Liver (tissue), 8 donors: ENCODE measurements at regions not wholly inside any gene's neighbourhood (a gene's known extent, or its start where the extent isn't known, plus 50 kb on each side); places are given as distances from the start of the nearest gene placed in this dataset.

Experiments used
- DNase-seq: peaks from one replicate; pipeline ENCODE4 v3.0.0-alpha.2; 2017; ENCODE audit warnings: low spot score
- H3K27ac ChIP-seq, 2 donors: one replicate each; pipeline ENCODE4 v1.7.0; 2013; ENCODE audit warnings: inconsistent platforms in 2 of 2, low read length in 2 of 2, control low read depth in 1 of 2, low read depth in 1 of 2, mild to moderate bottlenecking in 1 of 2
- H3K27me3 ChIP-seq, 4 donors: one replicate each; pipeline versions ENCODE4 v1.6.1 to v1.7.0; 2013; ENCODE audit warnings: low read length in 3 of 4, inconsistent platforms in 1 of 4, mild to moderate bottlenecking in 1 of 4, moderate library complexity in 1 of 4; ENCODE audit not compliant: control insufficient read depth in 4 of 4, insufficient read depth in 4 of 4
- H3K36me3 ChIP-seq, 4 donors: one replicate each; pipeline versions ENCODE4 v1.6.1 to v1.7.0; 2013; ENCODE audit warnings: low read length in 3 of 4, mild to moderate bottlenecking in 3 of 4, low read depth in 1 of 4, moderate library complexity in 1 of 4; ENCODE audit not compliant: control insufficient read depth in 4 of 4, insufficient read depth in 3 of 4
- H3K4me1 ChIP-seq, 4 donors: one replicate each; pipeline versions ENCODE4 v1.6.1 to v1.7.0; 2013; ENCODE audit warnings: low read length in 3 of 4, mild to moderate bottlenecking in 3 of 4, moderate library complexity in 1 of 4; ENCODE audit not compliant: control insufficient read depth in 4 of 4, insufficient read depth in 4 of 4
- H3K4me3 ChIP-seq, 3 donors: one replicate each; pipeline versions ENCODE4 v1.6.1 to v1.7.0; 2013; ENCODE audit warnings: low read length in 3 of 3, control low read depth in 1 of 3, low read depth in 1 of 3, mild to moderate bottlenecking in 1 of 3
- H3K9ac ChIP-seq, 2 donors: one replicate each; pipeline ENCODE4 v1.7.0; 2013; ENCODE audit warnings: low read length in 2 of 2, mild to moderate bottlenecking in 2 of 2, moderate library complexity in 2 of 2, control low read depth in 1 of 2, low read depth in 1 of 2
- H3K9me3 ChIP-seq, 4 donors: one replicate each; pipeline versions ENCODE4 v1.6.1 to v1.7.0; 2013; ENCODE audit warnings: low read length in 3 of 4; ENCODE audit not compliant: control insufficient read depth in 4 of 4
- ATF3 ChIP-seq: IDR thresholded peaks from 2 replicates; pipeline ENCODE4 v1.6.1; 2016; ENCODE audit warnings: antibody characterized with exemption
- CTCF ChIP-seq: fragments of 150-350 bp; IDR thresholded peaks from 2 replicates; pipeline ENCODE4 v1.5.1; 2017; ENCODE audit warnings: improper control_type of control experiment, low read depth, low read length; ENCODE audit not compliant: missing input control
- EGR1 ChIP-seq, 2 donors: IDR thresholded peaks; 2 replicates each; pipeline ENCODE4 v1.6.1; 2016 to 2018; ENCODE audit warnings: antibody characterized with exemption in 2 of 2, low read depth in 2 of 2
- FOXA1 ChIP-seq: IDR thresholded peaks from 2 replicates; pipeline ENCODE4 v1.6.1; 2016; ENCODE audit warnings: antibody characterized with exemption
- FOXA2 ChIP-seq: IDR thresholded peaks from 2 replicates; pipeline ENCODE4 v1.6.1; 2016; ENCODE audit warnings: antibody characterized with exemption
- GABPA ChIP-seq, 2 donors: IDR thresholded peaks in 1 of 2; conservative IDR thresholded peaks in 1 of 2; 2 replicates each; pipeline ENCODE4 v1.6.1; 2016; ENCODE audit warnings: antibody characterized with exemption in 2 of 2, mild to moderate bottlenecking in 1 of 2, moderate library complexity in 1 of 2
- HNF4A ChIP-seq, 2 donors: conservative IDR thresholded peaks; 2 replicates each; pipeline ENCODE4 v1.6.1; 2016; ENCODE audit warnings: antibody characterized with exemption in 2 of 2, mild to moderate bottlenecking in 2 of 2
- HNF4G ChIP-seq: IDR thresholded peaks from 2 replicates; pipeline ENCODE4 v1.6.1; 2016; ENCODE audit warnings: antibody characterized with exemption
- JUND ChIP-seq, 2 donors: IDR thresholded peaks; 2 replicates each; pipeline ENCODE4 v1.6.1; 2016; ENCODE audit warnings: antibody characterized with exemption in 2 of 2
- MAX ChIP-seq: IDR thresholded peaks from 2 replicates; pipeline ENCODE4 v1.6.1; 2016; ENCODE audit warnings: antibody characterized with exemption
- NR2F2 ChIP-seq: IDR thresholded peaks from 2 replicates; pipeline ENCODE4 v1.6.1; 2016; ENCODE audit warnings: antibody characterized with exemption
- RAD21 ChIP-seq, 2 donors: IDR thresholded peaks; 2 replicates each; pipeline ENCODE4 v1.6.1; 2016; ENCODE audit warnings: antibody characterized with exemption in 2 of 2, mild to moderate bottlenecking in 2 of 2
- REST ChIP-seq: IDR thresholded peaks from 2 replicates; pipeline ENCODE4 v1.6.1; 2016; ENCODE audit warnings: antibody characterized with exemption, mild to moderate bottlenecking
- RXRA ChIP-seq, 2 donors: IDR thresholded peaks; 2 replicates each; pipeline ENCODE4 v1.6.1; 2017 to 2018; ENCODE audit warnings: antibody characterized with exemption in 2 of 2, mild to moderate bottlenecking in 1 of 2
- SP1 ChIP-seq: IDR thresholded peaks from 2 replicates; pipeline ENCODE4 v1.6.1; 2018; ENCODE audit warnings: antibody characterized with exemption, mild to moderate bottlenecking
- TAF1 ChIP-seq: conservative IDR thresholded peaks from 2 replicates; pipeline ENCODE4 v1.6.1; 2016; ENCODE audit warnings: antibody characterized with exemption, mild to moderate bottlenecking
- YY1 ChIP-seq: IDR thresholded peaks from 2 replicates; pipeline ENCODE4 v1.6.1; 2016; ENCODE audit warnings: antibody characterized with exemption, mild to moderate bottlenecking
- ZBTB33 ChIP-seq: IDR thresholded peaks from 2 replicates; pipeline ENCODE4 v1.6.1; 2016; ENCODE audit warnings: antibody characterized with exemption
- WGBS: extraction: QIAGEN DNeasy Blood & Tissue Kit; methylation state at CpG from one replicate; pipeline ENCODE4 v1.1.7; 2013; 5-methylcytosine and 5-hydroxymethylcytosine counted together
- donor health status: healthy.
- donor health status: healthy.
- donor health status: healthy.
- donor health status: healthy.
- donor health status: healthy.

GRCh38 chr3:46122091-46122490, 86.0 kb downstream of the CCR1 start:
- 79% methylated on average over 2 of the region's 2 CpGs for WGBS
- no peaks in the 10 kb centered on the region for H3K27me3 ChIP-seq

More at GRCh38 chr3:46122091-46122490, 86.0 kb downstream of the CCR1 start:
- Histone ChIP-seq H3K9me3 (no peaks in the 10 kb centered on the region), H3K4me1 (no peaks in the 10 kb centered on the region), H3K27ac (no peak overlapping the region), H3K4me3 (no peak overlapping the region), H3K9ac (no peak overlapping the region), H3K36me3 (no peaks in the 10 kb centered on the region)
- no peak for DNase-seq
- TF ChIP-seq CTCF: no peak
- no peak for TF ChIP-seq FOXA2
- no peak for TF ChIP-seq RAD21 (IDR thresholded peaks at IDR 0.05)
- TF ChIP-seq HNF4G: no peak
- no peak for TF ChIP-seq TAF1
- no peak for TF ChIP-seq JUND (IDR thresholded peaks at IDR 0.05)
- TF ChIP-seq ZBTB33: no peak
- no peak for TF ChIP-seq ATF3
- no peak for TF ChIP-seq YY1
- TF ChIP-seq FOXA1: no peak
- TF ChIP-seq GABPA (IDR thresholded peaks at IDR 0.05 in 1 of 2, conservative IDR thresholded peaks at IDR 0.05 in 1 of 2): no peak
- TF ChIP-seq HNF4A (conservative IDR thresholded peaks at IDR 0.05): no peak
- TF ChIP-seq NR2F2: no peak
- TF ChIP-seq REST: no peak
- TF ChIP-seq MAX: no peak
- no peak for TF ChIP-seq EGR1 (IDR thresholded peaks at IDR 0.05; ENCODE audit: low read depth in 2 of 2)
- TF ChIP-seq RXRA (IDR thresholded peaks at IDR 0.05): no peak
- no peak for TF ChIP-seq SP1
